Gastroesophageal sphincter (tissue), 4 donors: ENCODE measurements at regions not wholly inside any gene's neighbourhood (a gene's known extent, or its start where the extent isn't known, plus 50 kb on each side); places are given as distances from the start of the nearest gene placed in this dataset.

Experiments used
- ATAC-seq: fragments of 150-250 bp; one replicate; pipeline ENCODE4 v1.9.1; 2016; ENCODE audit warnings: mild to moderate bottlenecking, moderate library complexity
- H3K27ac ChIP-seq, 4 donors: fragments of 200-600 bp; sonication (generic) in 3 of 4; 1 replicate in 3 of 4; 2 replicates in 1 of 4; pipeline ENCODE4 v1.5.1; 2016 to 2019
- H3K27me3 ChIP-seq: fragments of 200-600 bp; sonication (generic); one replicate; pipeline ENCODE4 v1.5.1; 2019
- H3K36me3 ChIP-seq, 2 donors: fragments of 200-600 bp; sonication (generic); one replicate each; pipeline ENCODE4 v1.5.1; 2019; ENCODE audit warnings: control low read depth in 1 of 2
- H3K4me1 ChIP-seq, 3 donors: fragments of 200-600 bp; sonication (generic); 1 replicate in 2 of 3; 2 replicates in 1 of 3; pipeline ENCODE4 v1.5.1; 2016 to 2019; ENCODE audit warnings: control low read depth in 2 of 3
- H3K4me3 ChIP-seq, 2 donors: fragments of 200-600 bp; sonication (generic); one replicate each; pipeline ENCODE4 v1.5.1; 2019; ENCODE audit warnings: mild to moderate bottlenecking in 1 of 2, moderate library complexity in 1 of 2
- H3K9me3 ChIP-seq, 3 donors: fragments of 200-600 bp; sonication (generic); one replicate each; pipeline ENCODE4 v1.5.1; 2017 to 2019; ENCODE audit warnings: control low read depth in 2 of 3
- EP300 ChIP-seq: sonication (generic); formaldehyde crosslinking; IDR thresholded peaks from one replicate; pipeline ENCODE4 v1.6.1; 2017; ENCODE audit warnings: antibody characterized with exemption, mild to moderate bottlenecking
- POLR2A ChIP-seq, 2 donors: fragments of 450-650 bp; IDR thresholded peaks; one replicate each; pipeline ENCODE4 v1.6.1; 2017; ENCODE audit warnings: antibody characterized with exemption in 2 of 2, mild to moderate bottlenecking in 2 of 2, moderate library complexity in 1 of 2
- POLR2AphosphoS5 ChIP-seq: sonication (generic); formaldehyde crosslinking; IDR thresholded peaks from one replicate; pipeline ENCODE4 v1.6.1; 2017; ENCODE audit warnings: antibody characterized with exemption
- WGBS, 2 donors: methylation state at CpG; one replicate each; pipeline ENCODE4 v1.1.5; 2018; ENCODE audit warnings: low coverage in 1 of 2; 5-methylcytosine and 5-hydroxymethylcytosine counted together
- TF ChIP-seq, protein P1 (sequence below), 4 experiments: fragments of 200-600 bp in 2 of 4; fragments of 450-650 bp in 2 of 4; sonication (generic) in 1 of 4; IDR thresholded peaks; one replicate each; pipeline ENCODE4 v1.5.1; 2017 to 2019; ENCODE audit warnings: antibody characterized with exemption in 4 of 4, mild to moderate bottlenecking in 2 of 4, moderate library complexity in 2 of 4

DNA sequence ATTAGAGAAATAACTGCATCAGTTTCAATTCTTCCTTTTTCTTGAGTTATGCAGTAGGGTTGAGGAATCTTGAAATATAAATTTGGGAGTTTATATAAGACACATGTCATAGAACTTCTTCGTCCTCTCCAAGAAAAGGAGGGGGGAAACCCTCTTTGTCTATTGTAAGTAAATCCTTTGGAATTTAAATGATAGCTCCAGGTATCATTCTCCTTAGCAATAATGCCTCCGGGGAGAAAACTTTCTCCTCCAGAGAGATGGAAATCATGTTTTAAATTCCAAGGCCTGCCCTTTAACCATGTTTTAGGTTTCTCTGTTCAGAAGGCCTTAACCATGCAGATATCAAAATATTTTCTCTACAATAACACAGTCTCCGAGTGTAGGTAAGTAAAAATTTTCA lies 899.7 kb upstream of the GCFC2 start:
- TF ChIP-seq EP300 (no peak), POLR2A (IDR thresholded peaks at IDR 0.05) (no peak), POLR2AphosphoS5 (no peak)
- TF ChIP-seq, protein P1, sequence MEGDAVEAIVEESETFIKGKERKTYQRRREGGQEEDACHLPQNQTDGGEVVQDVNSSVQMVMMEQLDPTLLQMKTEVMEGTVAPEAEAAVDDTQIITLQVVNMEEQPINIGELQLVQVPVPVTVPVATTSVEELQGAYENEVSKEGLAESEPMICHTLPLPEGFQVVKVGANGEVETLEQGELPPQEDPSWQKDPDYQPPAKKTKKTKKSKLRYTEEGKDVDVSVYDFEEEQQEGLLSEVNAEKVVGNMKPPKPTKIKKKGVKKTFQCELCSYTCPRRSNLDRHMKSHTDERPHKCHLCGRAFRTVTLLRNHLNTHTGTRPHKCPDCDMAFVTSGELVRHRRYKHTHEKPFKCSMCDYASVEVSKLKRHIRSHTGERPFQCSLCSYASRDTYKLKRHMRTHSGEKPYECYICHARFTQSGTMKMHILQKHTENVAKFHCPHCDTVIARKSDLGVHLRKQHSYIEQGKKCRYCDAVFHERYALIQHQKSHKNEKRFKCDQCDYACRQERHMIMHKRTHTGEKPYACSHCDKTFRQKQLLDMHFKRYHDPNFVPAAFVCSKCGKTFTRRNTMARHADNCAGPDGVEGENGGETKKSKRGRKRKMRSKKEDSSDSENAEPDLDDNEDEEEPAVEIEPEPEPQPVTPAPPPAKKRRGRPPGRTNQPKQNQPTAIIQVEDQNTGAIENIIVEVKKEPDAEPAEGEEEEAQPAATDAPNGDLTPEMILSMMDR (IDR thresholded peaks at IDR 0.05), result no peak
- Histone ChIP-seq H3K4me3 (no peak overlapping the region), H3K27ac (no peak overlapping the region), H3K9me3 (no peaks in the 10 kb centered on the region), H3K27me3 (no peaks in the 10 kb centered on the region), H3K36me3 (no peaks in the 10 kb centered on the region), H3K4me1 (no peaks in the 10 kb centered on the region)
- 32 to 56% methylated on average over 2 to 3 of the region's 3 CpGs for WGBS, 2 donors
- ATAC-seq, result no peak

DNA sequence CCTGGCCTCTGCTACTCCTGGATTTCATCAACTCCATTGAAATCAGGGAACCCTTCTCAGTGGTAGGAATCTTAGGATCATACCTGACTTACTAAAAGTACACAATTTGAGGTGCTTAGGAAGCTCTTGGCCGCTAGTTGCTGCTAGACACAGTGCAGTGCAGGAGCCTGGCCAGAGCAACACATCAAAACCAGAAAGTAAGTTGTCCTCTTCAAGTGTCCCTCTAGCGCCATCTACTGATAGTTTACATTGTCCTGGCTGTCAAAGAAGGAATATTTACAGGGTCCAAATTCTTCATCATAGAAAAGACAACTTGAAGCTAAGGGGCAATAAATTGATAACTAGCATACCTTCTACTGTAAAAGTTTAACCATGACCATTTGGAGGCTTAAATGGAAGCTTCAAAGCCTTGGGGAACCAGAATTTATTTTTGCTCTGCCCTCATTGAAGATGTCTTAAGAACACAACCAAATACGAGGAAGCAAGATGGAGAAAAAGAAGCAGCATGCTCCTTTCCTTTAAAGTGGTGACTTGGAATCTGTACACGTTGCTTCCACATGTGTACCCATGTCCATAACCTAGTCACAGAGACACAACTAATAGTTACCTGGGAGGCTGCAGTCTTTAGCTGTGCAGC lies 889.1 kb upstream of the GCFC2 start:
- WGBS, 2 donors, result 15 to 18% methylated on average over 4 of the region's 4 CpGs
- TF ChIP-seq EP300 (no peak), POLR2A (IDR thresholded peaks at IDR 0.05) (no peak), POLR2AphosphoS5 (no peak)
- TF ChIP-seq, protein P1 (IDR thresholded peaks at IDR 0.05), result peak; percentile 4 to 65 (median 29)
- no peak for ATAC-seq

DNA sequence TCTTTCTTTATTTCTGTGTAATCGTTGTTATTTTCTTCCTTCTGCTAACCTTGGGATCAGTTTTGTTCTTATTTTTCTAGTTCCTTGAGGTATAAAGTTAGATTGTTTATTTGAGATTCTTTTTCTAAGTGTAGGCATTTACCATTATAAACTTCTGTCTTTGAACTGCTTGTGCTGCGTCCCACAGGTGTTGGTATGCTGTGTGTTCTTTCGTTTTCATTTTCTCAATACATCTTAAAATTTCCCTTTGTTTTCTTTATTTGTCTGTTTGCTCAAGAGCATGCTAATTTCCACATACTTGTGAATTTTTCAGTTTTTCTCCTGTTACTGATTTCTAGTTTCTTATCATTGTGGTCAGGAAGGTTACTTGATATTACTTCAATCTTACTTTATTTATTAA lies 873.8 kb upstream of the GCFC2 start:
- no peaks in the 10 kb centered on the region for H3K27me3 ChIP-seq
- H3K9me3 ChIP-seq, result peaks cover 0 to 6% (median 0%) of the 10 kb centered on the region in 3 donors
- 63 to 72% methylated on average over 3 of the region's 3 CpGs for WGBS, 2 donors
- H3K4me1 ChIP-seq, result no peaks in the 10 kb centered on the region
- no peak overlapping the region for H3K4me3 ChIP-seq
- no peaks in the 10 kb centered on the region for H3K36me3 ChIP-seq
- no peak for ATAC-seq
- H3K27ac ChIP-seq, result no peak overlapping the region
- TF ChIP-seq POLR2A (IDR thresholded peaks at IDR 0.05) (no peak), POLR2AphosphoS5 (no peak), EP300 (no peak)
- TF ChIP-seq, protein P1 (IDR thresholded peaks at IDR 0.05), result no peak

More for the DNA sequence above, 889.1 kb upstream of the GCFC2 start:
- Histone ChIP-seq H3K27me3 (no peaks in the 10 kb centered on the region), H3K4me1 (no peaks in the 10 kb centered on the region), H3K4me3 (no peak overlapping the region), H3K27ac (no peak overlapping the region), H3K36me3 (no peaks in the 10 kb centered on the region), H3K9me3 (no peaks in the 10 kb centered on the region)

DNA sequence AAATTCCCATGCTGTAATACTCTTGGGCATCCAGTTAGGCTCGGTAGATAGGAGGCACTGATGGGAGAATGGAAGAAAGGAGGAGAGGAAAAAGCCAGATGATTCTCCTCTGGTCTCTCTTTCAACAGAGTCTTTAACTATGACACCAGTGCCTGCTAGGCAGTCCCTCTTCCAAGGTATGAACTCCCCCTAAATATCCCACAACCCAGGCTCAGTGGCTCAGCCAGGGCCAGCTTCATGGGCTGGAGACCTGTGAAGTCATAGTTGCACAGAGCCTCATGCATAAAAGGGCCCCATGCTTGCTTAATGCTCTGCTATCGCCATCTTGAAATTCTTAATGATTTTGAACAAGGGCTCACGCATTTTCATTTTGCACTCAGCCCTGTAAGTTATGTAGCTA lies 869.2 kb upstream of the GCFC2 start:
- Histone ChIP-seq H3K4me1 (no peaks in the 10 kb centered on the region), H3K4me3 (no peak overlapping the region), H3K9me3 (peaks cover 0 to 6% (median 0%) of the 10 kb centered on the region in 3 donors), H3K36me3 (no peaks in the 10 kb centered on the region), H3K27ac (no peak overlapping the region), H3K27me3 (no peaks in the 10 kb centered on the region)
- WGBS, 2 donors, result 77 to 100% methylated on average over 2 to 3 of the region's 3 CpGs
- TF ChIP-seq EP300 (no peak), POLR2AphosphoS5 (no peak), POLR2A (IDR thresholded peaks at IDR 0.05) (no peak)
- TF ChIP-seq, protein P1 (IDR thresholded peaks at IDR 0.05), result no peak
- ATAC-seq, result no peak

DNA sequence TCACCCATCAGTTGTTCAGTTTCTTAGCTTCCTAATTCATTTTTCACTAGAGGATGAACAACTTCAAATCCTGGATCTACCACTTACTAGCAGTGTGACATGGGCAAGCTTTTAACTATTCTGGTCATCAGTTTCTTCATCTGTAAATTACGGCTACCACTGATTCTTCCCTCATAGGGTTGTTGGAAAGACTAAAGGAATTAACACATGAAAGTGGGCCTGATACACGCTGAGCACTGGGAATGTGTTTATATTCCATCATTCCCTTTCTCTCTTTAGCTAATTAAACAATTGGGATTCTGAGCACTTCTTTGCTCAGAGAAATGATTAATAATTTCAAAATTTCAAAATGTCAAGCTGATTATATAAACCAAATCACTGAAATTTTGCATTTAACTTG lies 862.3 kb upstream of the GCFC2 start:
- no peak for ATAC-seq
- Histone ChIP-seq H3K4me1 (no peaks in the 10 kb centered on the region), H3K4me3 (no peak overlapping the region), H3K27ac (no peak overlapping the region), H3K9me3 (no peaks in the 10 kb centered on the region), H3K36me3 (no peaks in the 10 kb centered on the region), H3K27me3 (no peaks in the 10 kb centered on the region)
- WGBS, 2 donors, result 59% methylated on average over 2 of the region's 2 CpGs; no CpG with 5 or more reads in 1 of the 2 donors
- TF ChIP-seq EP300 (no peak), POLR2AphosphoS5 (no peak), POLR2A (IDR thresholded peaks at IDR 0.05) (no peak)
- TF ChIP-seq, protein P1 (IDR thresholded peaks at IDR 0.05), result no peak
